WTC11 (cell line): ENCODE measurements at regions not wholly inside any gene's neighbourhood (a gene's known extent, or its start where the extent isn't known, plus 50 kb on each side); places are given as distances from the start of the nearest gene placed in this dataset.

Experiments used
- ATAC-seq: fragments of 200-7000 bp; cut with Tn5 transposase; 2 replicates; pipeline ENCODE4 v1.10.0; 2021; ENCODE audit warnings: mild to moderate bottlenecking, moderate library complexity
- CTCF ChIA-PET: fragments of 300-600 bp; sonication (Branson Sonifier 250); formaldehyde crosslinking; loops from one replicate; lab custom pipeline; 2021; ENCODE audit warnings: antibody characterized with exemption; lab: Charles Lee
- POLR2A ChIA-PET: fragments of 350-600 bp; sonication (Branson Sonifier 250); formaldehyde crosslinking; loops from one replicate; lab custom pipeline; 2021; ENCODE audit warnings: antibody characterized with exemption; lab: Charles Lee
- DNase-seq: peaks from one replicate; pipeline ENCODE4 v3.0.0; 2021; ENCODE audit warnings: low spot score
- H3K27ac Mint-ChIP-seq: 2 replicates; pipeline ENCODE4 v1.8.0; 2021; ENCODE audit warnings: mixed read lengths
- H3K27me3 Mint-ChIP-seq: 2 replicates; pipeline ENCODE4 v1.8.0; 2021; ENCODE audit warnings: low read depth, mild to moderate bottlenecking, moderate library complexity, mixed read lengths
- H3K36me3 Mint-ChIP-seq: 2 replicates; pipeline ENCODE4 v1.8.0; 2021; ENCODE audit warnings: mixed read lengths
- H3K4me1 Mint-ChIP-seq: 2 replicates; pipeline ENCODE4 v1.8.0; 2022; ENCODE audit warnings: mixed read lengths
- H3K4me3 Mint-ChIP-seq: 2 replicates; pipeline ENCODE4 v1.8.0; 2021; ENCODE audit warnings: mild to moderate bottlenecking, moderate library complexity, mixed read lengths
- H3K9me3 Mint-ChIP-seq: 2 replicates; pipeline ENCODE4 v1.8.0; 2021; ENCODE audit warnings: mixed read lengths
- CBFB ChIP-seq: sonication (generic); formaldehyde crosslinking; IDR thresholded peaks from 2 replicates; pipeline ENCODE4 v1.8.1; 2022; ENCODE audit warnings: mild to moderate bottlenecking, low read depth, missing genetic modification reagents
- EMX1 ChIP-seq: fragments of 250-450 bp; sonication (Bioruptor Pico); IDR thresholded peaks from 2 replicates; pipeline ENCODE4 v1.8.0; 2021; ENCODE audit warnings: mild to moderate bottlenecking
- ESRRA ChIP-seq: sonication (generic); formaldehyde crosslinking; IDR thresholded peaks from 2 replicates; pipeline ENCODE4 v1.8.1; 2022; ENCODE audit warnings: mild to moderate bottlenecking, missing genetic modification reagents, borderline replicate concordance
- ETV6 ChIP-seq: sonication (generic); formaldehyde crosslinking; IDR thresholded peaks from 2 replicates; pipeline ENCODE4 v1.8.1; 2022; ENCODE audit warnings: mild to moderate bottlenecking, missing genetic modification reagents
- FOXP1 ChIP-seq: sonication (generic); formaldehyde crosslinking; IDR thresholded peaks from 2 replicates; pipeline ENCODE4 v1.8.0; 2022; ENCODE audit warnings: missing genetic modification reagents, mild to moderate bottlenecking, moderate library complexity, borderline replicate concordance
- GRHL2 ChIP-seq: fragments of 250-450 bp; sonication (Bioruptor Pico); IDR thresholded peaks from 2 replicates; pipeline ENCODE4 v1.8.0; 2022; ENCODE audit warnings: mild to moderate bottlenecking, moderate library complexity; ENCODE audit not compliant: insufficient replicate concordance, severe bottlenecking
- JUN ChIP-seq: sonication (generic); formaldehyde crosslinking; IDR thresholded peaks from 2 replicates; pipeline ENCODE4 v1.8.0; 2023; ENCODE audit warnings: mild to moderate bottlenecking, missing genetic modification reagents
- NFYB ChIP-seq: sonication (generic); formaldehyde crosslinking; conservative IDR thresholded peaks from 2 replicates; pipeline ENCODE4 v1.8.0; 2022; ENCODE audit warnings: low read depth, missing genetic modification reagents
- NR1H2 ChIP-seq: sonication (generic); formaldehyde crosslinking; IDR thresholded peaks from 2 replicates; pipeline ENCODE4 v1.9.0; 2021; ENCODE audit warnings: mild to moderate bottlenecking, moderate library complexity, missing genetic modification reagents
- NR3C1 ChIP-seq: sonication (generic); formaldehyde crosslinking; conservative IDR thresholded peaks from 2 replicates; pipeline ENCODE4 v1.8.1; 2023; ENCODE audit warnings: low read depth, mild to moderate bottlenecking, missing genetic modification reagents
- OVOL2 ChIP-seq: fragments of 250-450 bp; sonication (Bioruptor Pico); IDR thresholded peaks from 2 replicates; pipeline ENCODE4 v1.9.0; 2021; ENCODE audit warnings: mild to moderate bottlenecking, borderline replicate concordance
- RELA ChIP-seq: sonication (generic); formaldehyde crosslinking; IDR thresholded peaks from 2 replicates; pipeline ENCODE4 v1.8.1; 2022; ENCODE audit warnings: missing genetic modification reagents, mild to moderate bottlenecking, borderline replicate concordance
- SMAD3 ChIP-seq: sonication (generic); formaldehyde crosslinking; IDR thresholded peaks from 2 replicates; pipeline ENCODE4 v1.8.0; 2022; ENCODE audit warnings: missing genetic modification reagents, mild to moderate bottlenecking, borderline replicate concordance
- TEAD1 ChIP-seq: sonication (generic); formaldehyde crosslinking; IDR thresholded peaks from 2 replicates; pipeline ENCODE4 v1.8.0; 2022; ENCODE audit warnings: mild to moderate bottlenecking, missing genetic modification reagents
- ZBTB21 ChIP-seq: sonication (generic); formaldehyde crosslinking; IDR thresholded peaks from 2 replicates; pipeline ENCODE4 v1.8.1; 2023; ENCODE audit warnings: mild to moderate bottlenecking, missing genetic modification reagents, borderline replicate concordance
- ZNF219 ChIP-seq: sonication (generic); formaldehyde crosslinking; IDR thresholded peaks from 2 replicates; pipeline ENCODE4 v1.8.0; 2023; ENCODE audit warnings: missing genetic modification reagents, mild to moderate bottlenecking, borderline replicate concordance
- ZNF317 ChIP-seq: sonication (generic); formaldehyde crosslinking; IDR thresholded peaks from 2 replicates; pipeline ENCODE4 v1.8.1; 2023; ENCODE audit warnings: low read depth, mild to moderate bottlenecking, moderate library complexity, missing genetic modification reagents, borderline replicate concordance
- TF ChIP-seq, protein P1 (sequence below): fragments of 250-450 bp; sonication (Bioruptor Pico); IDR thresholded peaks from 2 replicates; pipeline ENCODE4 v1.9.0; 2021; ENCODE audit warnings: moderate library complexity, mild to moderate bottlenecking, inconsistent platforms, borderline replicate concordance
- TF ChIP-seq, protein P2 (sequence below): fragments of 250-450 bp; sonication (Bioruptor Pico); IDR thresholded peaks from 2 replicates; pipeline ENCODE4 v2.1.2; 2022; ENCODE audit warnings: mild to moderate bottlenecking, moderate library complexity
- TF ChIP-seq, protein P3 (sequence below): sonication (generic); formaldehyde crosslinking; IDR thresholded peaks from 2 replicates; pipeline ENCODE4 v1.8.0; 2022; ENCODE audit warnings: missing genetic modification reagents
- TF ChIP-seq, protein P4 (sequence below): sonication (generic); formaldehyde crosslinking; IDR thresholded peaks from 2 replicates; pipeline ENCODE4 v1.8.0; 2023; ENCODE audit warnings: mild to moderate bottlenecking, missing genetic modification reagents

DNA sequence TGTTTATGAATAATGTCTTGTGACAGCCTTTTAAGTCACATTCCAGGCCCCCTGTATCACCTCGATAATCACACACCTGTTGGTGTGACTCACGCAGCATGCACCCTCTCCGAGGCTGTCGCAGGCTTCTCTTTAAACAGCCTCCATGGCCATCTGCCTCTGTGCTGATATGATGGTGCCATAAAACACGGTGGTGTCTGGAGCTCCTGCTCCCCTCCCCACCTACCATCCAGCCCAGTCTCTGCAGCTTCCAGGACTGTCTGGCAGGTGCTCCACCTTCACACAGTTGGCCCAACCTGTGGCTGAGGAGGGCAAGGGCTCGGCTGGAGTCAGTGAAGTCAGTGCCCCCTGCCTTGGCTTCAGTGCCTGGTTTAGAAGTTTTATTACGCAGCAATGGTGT lies 173.8 kb upstream of the RPL34 start (continued):
- TF ChIP-seq, protein P1, sequence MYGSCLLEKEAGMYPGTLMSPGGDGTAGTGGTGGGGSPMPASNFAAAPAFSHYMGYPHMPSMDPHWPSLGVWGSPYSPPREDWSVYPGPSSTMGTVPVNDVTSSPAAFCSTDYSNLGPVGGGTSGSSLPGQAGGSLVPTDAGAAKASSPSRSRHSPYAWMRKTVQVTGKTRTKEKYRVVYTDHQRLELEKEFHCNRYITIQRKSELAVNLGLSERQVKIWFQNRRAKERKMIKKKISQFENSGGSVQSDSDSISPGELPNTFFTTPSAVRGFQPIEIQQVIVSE = no peak
- TF ChIP-seq SMAD3 (CRISPR knock-in tag) = no peak

DNA sequence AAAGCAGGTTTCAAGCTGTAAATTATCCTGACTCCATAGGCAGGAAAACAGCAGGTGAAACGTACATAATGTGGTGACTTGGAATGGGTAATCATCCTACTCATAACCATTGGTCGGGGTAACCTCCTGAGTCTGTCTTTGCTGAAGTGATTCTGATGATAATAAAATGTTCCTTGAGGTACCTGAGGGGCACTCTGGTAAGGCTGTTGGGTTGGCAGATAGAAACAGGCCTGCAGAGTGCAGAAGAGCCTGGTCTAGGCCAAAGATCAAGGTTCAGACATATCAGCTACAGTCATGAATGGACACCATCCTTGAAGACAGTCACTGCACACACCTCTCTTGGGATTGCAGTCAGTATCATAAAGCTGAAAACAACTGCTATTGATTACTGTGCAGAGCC lies 174.7 kb upstream of the RPL34 start:
- TF ChIP-seq GRHL2 (CRISPR knock-in tag) = no peak
- TF ChIP-seq, protein P2, sequence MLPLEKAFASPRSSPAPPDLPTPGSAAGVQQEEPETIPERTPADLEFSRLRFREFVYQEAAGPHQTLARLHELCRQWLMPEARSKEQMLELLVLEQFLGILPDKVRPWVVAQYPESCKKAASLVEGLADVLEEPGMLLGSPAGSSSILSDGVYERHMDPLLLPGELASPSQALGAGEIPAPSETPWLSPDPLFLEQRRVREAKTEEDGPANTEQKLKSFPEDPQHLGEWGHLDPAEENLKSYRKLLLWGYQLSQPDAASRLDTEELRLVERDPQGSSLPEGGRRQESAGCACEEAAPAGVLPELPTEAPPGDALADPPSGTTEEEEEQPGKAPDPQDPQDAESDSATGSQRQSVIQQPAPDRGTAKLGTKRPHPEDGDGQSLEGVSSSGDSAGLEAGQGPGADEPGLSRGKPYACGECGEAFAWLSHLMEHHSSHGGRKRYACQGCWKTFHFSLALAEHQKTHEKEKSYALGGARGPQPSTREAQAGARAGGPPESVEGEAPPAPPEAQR (CRISPR knock-in tag) = no peak
- no peak for TF ChIP-seq RELA (CRISPR knock-in tag)
- no peak for TF ChIP-seq OVOL2 (CRISPR knock-in tag)
- TF ChIP-seq, protein P3, sequence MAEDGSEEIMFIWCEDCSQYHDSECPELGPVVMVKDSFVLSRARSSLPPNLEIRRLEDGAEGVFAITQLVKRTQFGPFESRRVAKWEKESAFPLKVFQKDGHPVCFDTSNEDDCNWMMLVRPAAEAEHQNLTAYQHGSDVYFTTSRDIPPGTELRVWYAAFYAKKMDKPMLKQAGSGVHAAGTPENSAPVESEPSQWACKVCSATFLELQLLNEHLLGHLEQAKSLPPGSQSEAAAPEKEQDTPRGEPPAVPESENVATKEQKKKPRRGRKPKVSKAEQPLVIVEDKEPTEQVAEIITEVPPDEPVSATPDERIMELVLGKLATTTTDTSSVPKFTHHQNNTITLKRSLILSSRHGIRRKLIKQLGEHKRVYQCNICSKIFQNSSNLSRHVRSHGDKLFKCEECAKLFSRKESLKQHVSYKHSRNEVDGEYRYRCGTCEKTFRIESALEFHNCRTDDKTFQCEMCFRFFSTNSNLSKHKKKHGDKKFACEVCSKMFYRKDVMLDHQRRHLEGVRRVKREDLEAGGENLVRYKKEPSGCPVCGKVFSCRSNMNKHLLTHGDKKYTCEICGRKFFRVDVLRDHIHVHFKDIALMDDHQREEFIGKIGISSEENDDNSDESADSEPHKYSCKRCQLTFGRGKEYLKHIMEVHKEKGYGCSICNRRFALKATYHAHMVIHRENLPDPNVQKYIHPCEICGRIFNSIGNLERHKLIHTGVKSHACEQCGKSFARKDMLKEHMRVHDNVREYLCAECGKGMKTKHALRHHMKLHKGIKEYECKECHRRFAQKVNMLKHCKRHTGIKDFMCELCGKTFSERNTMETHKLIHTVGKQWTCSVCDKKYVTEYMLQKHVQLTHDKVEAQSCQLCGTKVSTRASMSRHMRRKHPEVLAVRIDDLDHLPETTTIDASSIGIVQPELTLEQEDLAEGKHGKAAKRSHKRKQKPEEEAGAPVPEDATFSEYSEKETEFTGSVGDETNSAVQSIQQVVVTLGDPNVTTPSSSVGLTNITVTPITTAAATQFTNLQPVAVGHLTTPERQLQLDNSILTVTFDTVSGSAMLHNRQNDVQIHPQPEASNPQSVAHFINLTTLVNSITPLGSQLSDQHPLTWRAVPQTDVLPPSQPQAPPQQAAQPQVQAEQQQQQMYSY = no peak
- TF ChIP-seq TEAD1 (CRISPR knock-in tag) = no peak
- no peak for TF ChIP-seq FOXP1 (CRISPR knock-in tag)
- no peak for TF ChIP-seq ESRRA (CRISPR knock-in tag)
- TF ChIP-seq, protein P4, sequence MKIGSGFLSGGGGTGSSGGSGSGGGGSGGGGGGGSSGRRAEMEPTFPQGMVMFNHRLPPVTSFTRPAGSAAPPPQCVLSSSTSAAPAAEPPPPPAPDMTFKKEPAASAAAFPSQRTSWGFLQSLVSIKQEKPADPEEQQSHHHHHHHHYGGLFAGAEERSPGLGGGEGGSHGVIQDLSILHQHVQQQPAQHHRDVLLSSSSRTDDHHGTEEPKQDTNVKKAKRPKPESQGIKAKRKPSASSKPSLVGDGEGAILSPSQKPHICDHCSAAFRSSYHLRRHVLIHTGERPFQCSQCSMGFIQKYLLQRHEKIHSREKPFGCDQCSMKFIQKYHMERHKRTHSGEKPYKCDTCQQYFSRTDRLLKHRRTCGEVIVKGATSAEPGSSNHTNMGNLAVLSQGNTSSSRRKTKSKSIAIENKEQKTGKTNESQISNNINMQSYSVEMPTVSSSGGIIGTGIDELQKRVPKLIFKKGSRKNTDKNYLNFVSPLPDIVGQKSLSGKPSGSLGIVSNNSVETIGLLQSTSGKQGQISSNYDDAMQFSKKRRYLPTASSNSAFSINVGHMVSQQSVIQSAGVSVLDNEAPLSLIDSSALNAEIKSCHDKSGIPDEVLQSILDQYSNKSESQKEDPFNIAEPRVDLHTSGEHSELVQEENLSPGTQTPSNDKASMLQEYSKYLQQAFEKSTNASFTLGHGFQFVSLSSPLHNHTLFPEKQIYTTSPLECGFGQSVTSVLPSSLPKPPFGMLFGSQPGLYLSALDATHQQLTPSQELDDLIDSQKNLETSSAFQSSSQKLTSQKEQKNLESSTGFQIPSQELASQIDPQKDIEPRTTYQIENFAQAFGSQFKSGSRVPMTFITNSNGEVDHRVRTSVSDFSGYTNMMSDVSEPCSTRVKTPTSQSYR = no peak
- TF ChIP-seq EMX1 (CRISPR knock-in tag) = no peak
- no peak for TF ChIP-seq ZBTB21 (CRISPR knock-in tag)
- TF ChIP-seq JUN (CRISPR knock-in tag) = no peak
- no peak for TF ChIP-seq ZNF317 (CRISPR knock-in tag)
- no peak for TF ChIP-seq NFYB (CRISPR knock-in tag)
- no peak for TF ChIP-seq NR1H2 (CRISPR knock-in tag)
- TF ChIP-seq NR3C1 (CRISPR knock-in tag) = no peak
- no peak for TF ChIP-seq CBFB (CRISPR knock-in tag)
- TF ChIP-seq ETV6 = no peak
- no peak for TF ChIP-seq ZNF219 (CRISPR knock-in tag)
- TF ChIP-seq, all 79 proteins: peak for 0
- no peak overlapping the region for H3K27ac Mint-ChIP-seq
- CTCF ChIA-PET = no interaction called here
- peaks cover 10% of the 10 kb centered on the region for H3K9me3 Mint-ChIP-seq
- POLR2A ChIA-PET = no interaction called here
- DNase-seq (no peak), ATAC-seq (no peak)
- H3K36me3 Mint-ChIP-seq = peaks cover 5% of the 10 kb centered on the region
- no peaks in the 10 kb centered on the region for H3K4me1 Mint-ChIP-seq
- H3K27me3 Mint-ChIP-seq = no peaks in the 10 kb centered on the region; the same call in 1 of the 2 replicates
- no peak overlapping the region for H3K4me3 Mint-ChIP-seq
